ENCODE measurements at regions not wholly inside any gene's neighbourhood (a gene's known extent, or its start where the extent isn't known, plus 50 kb on each side); places are given as distances from the start of the nearest gene placed in this dataset.

DNA sequence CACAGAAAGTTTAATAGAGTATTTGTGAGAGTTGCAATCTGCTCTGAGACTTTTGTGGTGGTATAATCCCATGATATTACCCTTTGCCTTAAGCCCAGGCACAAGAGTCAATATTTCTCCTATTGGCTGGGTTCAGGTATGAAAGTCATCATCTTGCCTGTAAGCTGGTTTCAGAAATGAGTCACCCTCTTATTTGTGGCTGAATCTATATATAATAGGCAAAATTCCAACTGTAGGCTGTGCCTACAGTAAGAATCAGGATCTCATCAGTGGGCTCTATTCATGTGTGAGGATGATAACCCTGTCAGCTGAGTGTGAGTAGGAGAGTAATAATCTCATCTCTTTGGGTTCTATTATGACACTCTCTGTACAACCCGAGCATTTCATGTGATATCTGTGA, 2103.1 kb downstream of the TP53TG3F start:
- no peaks in the 10 kb centered on the region for H3K27me3 ChIP-seq (ENCODE audit: control insufficient read depth, insufficient read depth, low read length)
- no peaks in the 10 kb centered on the region for H3K4me1 ChIP-seq (ENCODE audit: control insufficient read depth, insufficient read depth, low read length)
- no peak for ATAC-seq
- ChIA-PET CTCF (no interaction called here), POLR2A (no interaction called here)
- no TSS peak for BruUV-seq (replicated peaks)
- H3K27ac ChIP-seq (ENCODE audit: low read length): no peak overlapping the region
- no peak overlapping the region for H3K4me3 ChIP-seq (ENCODE audit: low read depth in 2 of 2, low read length in 2 of 2)
- TF ChIP-seq TCF7L2 (IDR thresholded peaks at IDR 0.05; ENCODE audit: low read depth, low read length) (no peak), POLR2AphosphoS5 (IDR thresholded peaks at IDR 0.05; ENCODE audit: low read depth, low read length) (no peak), SIN3A (IDR thresholded peaks at IDR 0.05; ENCODE audit: borderline replicate concordance, insufficient read depth, low read depth, low read length) (no peak)
- TF ChIP-seq, protein P1, sequence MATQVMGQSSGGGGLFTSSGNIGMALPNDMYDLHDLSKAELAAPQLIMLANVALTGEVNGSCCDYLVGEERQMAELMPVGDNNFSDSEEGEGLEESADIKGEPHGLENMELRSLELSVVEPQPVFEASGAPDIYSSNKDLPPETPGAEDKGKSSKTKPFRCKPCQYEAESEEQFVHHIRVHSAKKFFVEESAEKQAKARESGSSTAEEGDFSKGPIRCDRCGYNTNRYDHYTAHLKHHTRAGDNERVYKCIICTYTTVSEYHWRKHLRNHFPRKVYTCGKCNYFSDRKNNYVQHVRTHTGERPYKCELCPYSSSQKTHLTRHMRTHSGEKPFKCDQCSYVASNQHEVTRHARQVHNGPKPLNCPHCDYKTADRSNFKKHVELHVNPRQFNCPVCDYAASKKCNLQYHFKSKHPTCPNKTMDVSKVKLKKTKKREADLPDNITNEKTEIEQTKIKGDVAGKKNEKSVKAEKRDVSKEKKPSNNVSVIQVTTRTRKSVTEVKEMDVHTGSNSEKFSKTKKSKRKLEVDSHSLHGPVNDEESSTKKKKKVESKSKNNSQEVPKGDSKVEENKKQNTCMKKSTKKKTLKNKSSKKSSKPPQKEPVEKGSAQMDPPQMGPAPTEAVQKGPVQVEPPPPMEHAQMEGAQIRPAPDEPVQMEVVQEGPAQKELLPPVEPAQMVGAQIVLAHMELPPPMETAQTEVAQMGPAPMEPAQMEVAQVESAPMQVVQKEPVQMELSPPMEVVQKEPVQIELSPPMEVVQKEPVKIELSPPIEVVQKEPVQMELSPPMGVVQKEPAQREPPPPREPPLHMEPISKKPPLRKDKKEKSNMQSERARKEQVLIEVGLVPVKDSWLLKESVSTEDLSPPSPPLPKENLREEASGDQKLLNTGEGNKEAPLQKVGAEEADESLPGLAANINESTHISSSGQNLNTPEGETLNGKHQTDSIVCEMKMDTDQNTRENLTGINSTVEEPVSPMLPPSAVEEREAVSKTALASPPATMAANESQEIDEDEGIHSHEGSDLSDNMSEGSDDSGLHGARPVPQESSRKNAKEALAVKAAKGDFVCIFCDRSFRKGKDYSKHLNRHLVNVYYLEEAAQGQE (IDR thresholded peaks at IDR 0.05; ENCODE audit: insufficient read depth in 1 of 2, low read depth in 2 of 2, low read length in 1 of 2): no peak
- TF ChIP-seq, protein P2, sequence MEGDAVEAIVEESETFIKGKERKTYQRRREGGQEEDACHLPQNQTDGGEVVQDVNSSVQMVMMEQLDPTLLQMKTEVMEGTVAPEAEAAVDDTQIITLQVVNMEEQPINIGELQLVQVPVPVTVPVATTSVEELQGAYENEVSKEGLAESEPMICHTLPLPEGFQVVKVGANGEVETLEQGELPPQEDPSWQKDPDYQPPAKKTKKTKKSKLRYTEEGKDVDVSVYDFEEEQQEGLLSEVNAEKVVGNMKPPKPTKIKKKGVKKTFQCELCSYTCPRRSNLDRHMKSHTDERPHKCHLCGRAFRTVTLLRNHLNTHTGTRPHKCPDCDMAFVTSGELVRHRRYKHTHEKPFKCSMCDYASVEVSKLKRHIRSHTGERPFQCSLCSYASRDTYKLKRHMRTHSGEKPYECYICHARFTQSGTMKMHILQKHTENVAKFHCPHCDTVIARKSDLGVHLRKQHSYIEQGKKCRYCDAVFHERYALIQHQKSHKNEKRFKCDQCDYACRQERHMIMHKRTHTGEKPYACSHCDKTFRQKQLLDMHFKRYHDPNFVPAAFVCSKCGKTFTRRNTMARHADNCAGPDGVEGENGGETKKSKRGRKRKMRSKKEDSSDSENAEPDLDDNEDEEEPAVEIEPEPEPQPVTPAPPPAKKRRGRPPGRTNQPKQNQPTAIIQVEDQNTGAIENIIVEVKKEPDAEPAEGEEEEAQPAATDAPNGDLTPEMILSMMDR (IDR thresholded peaks at IDR 0.05): no peak
- intact Hi-C loops (cut with micrococcal nuclease; ENCODE audit: unreplicated experiment): no loop called here
- H3K36me3 ChIP-seq (ENCODE audit: control insufficient read depth, insufficient read depth, low read length): no peaks in the 10 kb centered on the region
- in situ Hi-C loops (cut with HindIII; ENCODE audit: low pct_unique_long_range_greater_than_20kb, low sequenced_read_pairs): no loop called here
- no peak for DNase-seq (ENCODE audit: low read depth, low spot score)
- H3K9me3 ChIP-seq (ENCODE audit: control insufficient read depth, insufficient read depth, low read depth, low read length): no peaks in the 10 kb centered on the region

DNA sequence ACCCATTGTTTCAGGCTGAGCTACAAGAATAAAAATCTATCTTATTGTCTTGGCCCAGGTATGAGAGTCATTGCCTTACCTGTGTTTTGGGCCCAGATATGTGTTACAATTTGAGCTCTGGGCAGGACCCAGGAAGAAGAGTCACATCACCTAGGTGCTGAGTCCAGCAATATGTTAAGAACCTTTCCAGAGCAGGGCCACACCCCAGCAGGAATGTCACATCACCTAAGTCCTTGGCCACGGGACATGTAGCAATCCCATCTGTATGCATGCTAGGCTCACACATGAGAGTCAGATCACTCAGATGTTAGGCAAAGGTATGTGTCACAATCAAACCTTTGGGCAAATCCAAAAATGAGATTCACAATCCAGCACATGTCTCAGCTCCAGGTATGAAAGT, 2103.5 kb downstream of the TP53TG3F start:
- intact Hi-C loops (cut with micrococcal nuclease; ENCODE audit: unreplicated experiment) (no loop called here), in situ Hi-C loops (cut with HindIII; ENCODE audit: low pct_unique_long_range_greater_than_20kb, low sequenced_read_pairs) (no loop called here)
- Histone ChIP-seq H3K4me1 (ENCODE audit: control insufficient read depth, insufficient read depth, low read length) (no peaks in the 10 kb centered on the region), H3K36me3 (ENCODE audit: control insufficient read depth, insufficient read depth, low read length) (no peaks in the 10 kb centered on the region), H3K9me3 (ENCODE audit: control insufficient read depth, insufficient read depth, low read depth, low read length) (no peaks in the 10 kb centered on the region), H3K27ac (ENCODE audit: low read length) (no peak overlapping the region), H3K27me3 (ENCODE audit: control insufficient read depth, insufficient read depth, low read length) (no peaks in the 10 kb centered on the region), H3K4me3 (ENCODE audit: low read depth in 2 of 2, low read length in 2 of 2) (no peak overlapping the region)
- no peak for DNase-seq (ENCODE audit: low read depth, low spot score)
- no TSS peak for BruUV-seq (replicated peaks)
- ATAC-seq: no peak
- CTCF ChIA-PET: no interaction called here
- TF ChIP-seq, protein P2 (IDR thresholded peaks at IDR 0.05): no peak
- no peak for TF ChIP-seq SIN3A (IDR thresholded peaks at IDR 0.05; ENCODE audit: borderline replicate concordance, insufficient read depth, low read depth, low read length)
- TF ChIP-seq, protein P1 (IDR thresholded peaks at IDR 0.05; ENCODE audit: insufficient read depth in 1 of 2, low read depth in 2 of 2, low read length in 1 of 2): no peak
- TF ChIP-seq POLR2AphosphoS5 (IDR thresholded peaks at IDR 0.05; ENCODE audit: low read depth, low read length): no peak
- TF ChIP-seq TCF7L2 (IDR thresholded peaks at IDR 0.05; ENCODE audit: low read depth, low read length): no peak
- POLR2A ChIA-PET: no interaction called here

Measured in Panc1 (cell line).